Tibial nerve (tissue), 4 donors: ENCODE measurements at regions not wholly inside any gene's neighbourhood (a gene's known extent, or its start where the extent isn't known, plus 50 kb on each side); places are given as distances from the start of the nearest gene placed in this dataset.

Source experiments
- CTCF ChIP-seq, 5 experiments: fragments of 200-600 bp in 3 of 5; fragments of 450-650 bp in 2 of 5; sonication (generic) in 3 of 5; IDR thresholded peaks; one replicate each; pipeline ENCODE4 v1.5.1; 2016 to 2019; ENCODE audit warnings: antibody characterized with exemption in 5 of 5, mild to moderate bottlenecking in 3 of 5, moderate library complexity in 2 of 5
- EP300 ChIP-seq, 2 donors: sonication (generic); formaldehyde crosslinking; IDR thresholded peaks; one replicate each; pipeline ENCODE4 v1.6.1; 2017; ENCODE audit warnings: antibody characterized with exemption in 2 of 2, mild to moderate bottlenecking in 1 of 2

- no peak for TF ChIP-seq CTCF (IDR thresholded peaks at IDR 0.05)
- TF ChIP-seq EP300 (IDR thresholded peaks at IDR 0.05), result no peak
These were observed 698.4 kb upstream of the ID2 start for GRCh38 chr2:7983451-7983850.
